ENCODE measurements at regions not wholly inside any gene's neighbourhood (a gene's known extent, or its start where the extent isn't known, plus 50 kb on each side); places are given as distances from the start of the nearest gene placed in this dataset.

DNA sequence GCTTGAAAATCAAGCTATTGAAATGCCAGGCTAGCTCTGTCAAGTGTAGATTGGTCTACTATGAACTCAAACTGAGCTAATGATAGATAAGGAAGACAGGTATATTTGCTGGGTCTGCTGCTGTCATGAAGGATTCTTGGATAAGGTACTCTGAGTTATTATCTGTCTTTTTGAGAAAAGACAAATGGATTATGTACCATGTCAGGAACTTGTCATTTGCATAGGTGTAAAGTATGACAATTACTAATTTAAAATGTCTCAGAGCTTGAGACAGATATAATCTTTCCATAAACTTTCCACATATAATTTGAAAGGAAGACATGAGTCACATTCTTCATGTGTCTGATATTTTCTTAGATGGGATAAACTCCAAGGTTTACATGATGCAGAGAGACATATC, 594.1 kb upstream of the PTPRD start:
- TF ChIP-seq CTCF (IDR thresholded peaks at IDR 0.05; ENCODE audit: borderline replicate concordance, extremely low read depth, low read length, poor library complexity, severe bottlenecking) (no peak), EZH2 (IDR thresholded peaks at IDR 0.05; ENCODE audit: borderline replicate concordance, low read depth, low read length, severe bottlenecking) (no peak)
